Smooth muscle cell (in vitro differentiated cells): ENCODE measurements at regions not wholly inside any gene's neighbourhood (a gene's known extent, or its start where the extent isn't known, plus 50 kb on each side); places are given as distances from the start of the nearest gene placed in this dataset.

Source experiments
- DNase-seq: peaks from one replicate; lab custom pipeline; 2025; ENCODE audit not compliant: unreplicated experiment; lab: John Stamatoyannopoulos, UW
- H2AFZ ChIP-seq: fragments of 200-600 bp; sonication (generic); 2 replicates; pipeline ENCODE4 v1.6.0; 2016; ENCODE audit warnings: antibody characterized with exemption, low read depth, mild to moderate bottlenecking
- H3F3A ChIP-seq: fragments of 200-600 bp; sonication (generic); 2 replicates; pipeline ENCODE4 v1.6.0; 2017; ENCODE audit warnings: antibody characterized with exemption, low read depth
- H3K27ac ChIP-seq: fragments of 200-600 bp; sonication (generic); 2 replicates; pipeline ENCODE4 v1.5.1; 2016; ENCODE audit warnings: low read depth, mild to moderate bottlenecking
- H3K27me3 ChIP-seq: fragments of 200-600 bp; sonication (generic); 2 replicates; pipeline ENCODE4 v1.6.1; 2016; ENCODE audit warnings: low read depth, mild to moderate bottlenecking
- H3K36me3 ChIP-seq: fragments of 200-600 bp; sonication (generic); 2 replicates; pipeline ENCODE4 v1.5.1; 2016; ENCODE audit warnings: low read depth
- H3K4me1 ChIP-seq: fragments of 200-600 bp; sonication (generic); 2 replicates; pipeline ENCODE4 v1.5.1; 2016; ENCODE audit warnings: low read depth
- H3K4me2 ChIP-seq: fragments of 200-600 bp; sonication (generic); 2 replicates; pipeline ENCODE4 v1.6.0; 2016; ENCODE audit warnings: mild to moderate bottlenecking
- H3K4me3 ChIP-seq: fragments of 200-600 bp; sonication (generic); 2 replicates; pipeline ENCODE4 v1.5.1; 2016; ENCODE audit warnings: mild to moderate bottlenecking
- H3K79me2 ChIP-seq: fragments of 200-600 bp; sonication (generic); 2 replicates; pipeline ENCODE4 v1.6.0; 2016; ENCODE audit warnings: low read depth, mild to moderate bottlenecking
- H3K9ac ChIP-seq: fragments of 200-600 bp; sonication (generic); 2 replicates; pipeline ENCODE4 v1.6.0; 2016; ENCODE audit warnings: low read depth
- H3K9me3 ChIP-seq: fragments of 200-600 bp; sonication (generic); replicated peaks from 2 replicates; pipeline ENCODE4 v1.5.1; 2016; ENCODE audit warnings: low read depth
- H4K20me1 ChIP-seq: fragments of 200-600 bp; sonication (generic); 2 replicates; pipeline ENCODE4 v1.6.0; 2016; ENCODE audit warnings: low read depth
- WGBS: methylation state at CpG from one replicate; pipeline ENCODE4 v1.1.7; 2016; ENCODE audit warnings: low lambda C conversion rate; 5-methylcytosine and 5-hydroxymethylcytosine counted together
- TF ChIP-seq, protein P1 (sequence below): fragments of 200-600 bp; sonication (generic); IDR thresholded peaks from 2 replicates; pipeline ENCODE4 v1.5.1; 2017; ENCODE audit warnings: borderline replicate concordance, mild to moderate bottlenecking, antibody characterized with exemption; ENCODE audit not compliant: insufficient read depth, poor library complexity, severe bottlenecking

DNA sequence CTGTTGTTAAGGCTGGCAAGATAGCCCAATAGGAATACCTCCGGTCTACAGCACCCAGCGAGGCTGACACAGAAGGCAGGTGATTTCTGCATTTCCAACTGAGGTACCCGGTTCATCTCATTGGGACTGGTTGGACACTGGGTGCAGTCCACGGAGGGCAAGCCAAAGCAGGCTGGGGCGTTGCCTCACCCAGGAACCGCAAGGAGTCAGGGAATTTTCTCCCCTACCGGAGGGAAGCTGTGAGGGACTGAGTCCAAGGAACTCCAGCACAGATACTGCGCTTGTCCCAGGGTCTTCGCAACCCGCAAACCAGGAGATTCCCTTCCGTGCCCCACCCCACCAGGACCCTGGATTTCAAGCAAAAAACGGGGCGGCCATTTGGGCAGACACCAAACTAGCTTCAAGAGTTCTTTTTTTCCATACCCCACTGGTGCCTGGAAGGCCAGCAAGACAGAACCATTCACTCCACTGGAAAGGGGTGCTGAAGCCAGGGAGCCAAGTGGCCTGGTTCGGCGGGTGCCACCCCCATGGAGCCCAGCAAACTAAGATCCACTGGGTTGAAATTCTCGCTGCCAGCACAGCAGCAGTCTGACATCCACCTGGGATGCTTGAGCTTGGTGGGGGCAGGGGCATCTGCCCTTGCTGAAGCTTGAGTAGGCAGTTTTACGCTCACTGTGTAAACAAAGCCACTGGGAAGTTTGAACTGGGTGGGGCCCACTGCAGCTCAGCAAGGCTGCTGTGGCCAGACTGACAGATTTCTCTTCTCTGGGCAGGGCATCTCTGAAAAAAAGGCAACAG, 647.2 kb downstream of the BNC2 start:
- H2AFZ ChIP-seq = no peak overlapping the region
- no peaks in the 10 kb centered on the region for H3K36me3 ChIP-seq
- H4K20me1 ChIP-seq = no peaks in the 10 kb centered on the region
- no peaks in the 10 kb centered on the region for H3K9me3 ChIP-seq
- TF ChIP-seq, protein P1, sequence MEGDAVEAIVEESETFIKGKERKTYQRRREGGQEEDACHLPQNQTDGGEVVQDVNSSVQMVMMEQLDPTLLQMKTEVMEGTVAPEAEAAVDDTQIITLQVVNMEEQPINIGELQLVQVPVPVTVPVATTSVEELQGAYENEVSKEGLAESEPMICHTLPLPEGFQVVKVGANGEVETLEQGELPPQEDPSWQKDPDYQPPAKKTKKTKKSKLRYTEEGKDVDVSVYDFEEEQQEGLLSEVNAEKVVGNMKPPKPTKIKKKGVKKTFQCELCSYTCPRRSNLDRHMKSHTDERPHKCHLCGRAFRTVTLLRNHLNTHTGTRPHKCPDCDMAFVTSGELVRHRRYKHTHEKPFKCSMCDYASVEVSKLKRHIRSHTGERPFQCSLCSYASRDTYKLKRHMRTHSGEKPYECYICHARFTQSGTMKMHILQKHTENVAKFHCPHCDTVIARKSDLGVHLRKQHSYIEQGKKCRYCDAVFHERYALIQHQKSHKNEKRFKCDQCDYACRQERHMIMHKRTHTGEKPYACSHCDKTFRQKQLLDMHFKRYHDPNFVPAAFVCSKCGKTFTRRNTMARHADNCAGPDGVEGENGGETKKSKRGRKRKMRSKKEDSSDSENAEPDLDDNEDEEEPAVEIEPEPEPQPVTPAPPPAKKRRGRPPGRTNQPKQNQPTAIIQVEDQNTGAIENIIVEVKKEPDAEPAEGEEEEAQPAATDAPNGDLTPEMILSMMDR = no peak
- no peak overlapping the region for H3K9ac ChIP-seq
- no peak for DNase-seq
- no peak overlapping the region for H3K4me3 ChIP-seq
- 93% methylated on average over 17 of the region's 17 CpGs for WGBS
- no peaks in the 10 kb centered on the region for H3K79me2 ChIP-seq
- H3F3A ChIP-seq = no peaks in the 10 kb centered on the region
- no peak overlapping the region for H3K27ac ChIP-seq
- no peaks in the 10 kb centered on the region for H3K4me1 ChIP-seq
- H3K4me2 ChIP-seq = no peak overlapping the region
- no peaks in the 10 kb centered on the region for H3K27me3 ChIP-seq

DNA sequence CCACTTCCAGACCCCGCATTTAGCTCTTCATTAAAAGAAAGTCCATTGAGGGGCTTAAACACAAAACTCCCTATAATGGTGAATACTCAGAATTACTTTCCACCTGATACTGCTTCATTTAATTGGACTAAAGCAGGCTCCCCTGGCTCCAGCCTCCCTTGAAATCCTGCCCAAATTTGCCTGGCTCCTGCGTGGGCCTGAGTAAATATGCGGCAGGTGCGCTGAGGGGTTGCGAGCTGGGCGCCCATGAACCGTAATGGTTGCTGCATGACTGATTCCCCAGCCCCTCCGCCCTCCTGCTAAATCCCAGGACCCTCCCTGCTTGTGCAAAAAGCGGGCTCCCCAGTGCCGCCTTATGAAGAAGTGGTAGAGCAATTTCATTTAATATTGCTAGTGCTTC, 639.7 kb downstream of the BNC2 start:
- H3F3A ChIP-seq = no peaks in the 10 kb centered on the region

DNA sequence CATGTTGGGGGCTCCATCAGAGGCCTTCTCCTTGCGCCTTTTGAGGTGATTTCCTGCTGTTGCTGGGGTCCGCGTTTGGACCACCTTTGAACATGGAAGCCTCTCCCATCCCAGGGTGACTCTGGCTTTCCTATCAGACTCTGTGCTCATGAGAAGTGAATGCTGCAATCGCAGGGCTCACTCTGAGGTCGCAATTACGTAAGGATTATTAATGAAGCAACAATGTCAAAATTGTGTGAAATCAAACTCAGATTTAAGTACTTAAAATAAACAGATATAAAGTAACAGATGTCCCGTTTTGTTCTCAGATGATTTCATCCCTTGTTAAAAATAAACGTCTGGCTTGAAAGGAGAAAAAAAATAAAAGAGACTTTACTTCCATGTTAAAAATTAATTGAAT, 634.2 kb downstream of the BNC2 start:
- Histone ChIP-seq H3K79me2 (no peaks in the 10 kb centered on the region), H4K20me1 (no peaks in the 10 kb centered on the region), H3K4me2 (peak overlapping the region; percentile 23), H3K27me3 (no peaks in the 10 kb centered on the region), H3K36me3 (no peaks in the 10 kb centered on the region), H3K9ac (peak overlapping the region; percentile 13), H2AFZ (no peak overlapping the region), H3K27ac (peak overlapping the region; percentile 78), H3K4me3 (no peak overlapping the region), H3K9me3 (no peaks in the 10 kb centered on the region), H3F3A (no peaks in the 10 kb centered on the region), H3K4me1 (no peaks in the 10 kb centered on the region)
- TF ChIP-seq, protein P1 = no peak
- 56% methylated on average over 8 of the region's 8 CpGs for WGBS
- DNase-seq = no peak

More for the DNA sequence above, 639.7 kb downstream of the BNC2 start:
- TF ChIP-seq, protein P1 = no peak
- H4K20me1 ChIP-seq = no peaks in the 10 kb centered on the region
- no peaks in the 10 kb centered on the region for H3K79me2 ChIP-seq
- no peak overlapping the region for H2AFZ ChIP-seq
- DNase-seq = no peak
- no peak overlapping the region for H3K9ac ChIP-seq
- H3K9me3 ChIP-seq = no peaks in the 10 kb centered on the region
- H3K4me1 ChIP-seq = no peaks in the 10 kb centered on the region
- H3K4me2 ChIP-seq = no peak overlapping the region
- 96% methylated on average over 10 of the region's 10 CpGs for WGBS
- H3K36me3 ChIP-seq = no peaks in the 10 kb centered on the region
- no peak overlapping the region for H3K4me3 ChIP-seq
- no peak overlapping the region for H3K27ac ChIP-seq
- H3K27me3 ChIP-seq = no peaks in the 10 kb centered on the region

DNA sequence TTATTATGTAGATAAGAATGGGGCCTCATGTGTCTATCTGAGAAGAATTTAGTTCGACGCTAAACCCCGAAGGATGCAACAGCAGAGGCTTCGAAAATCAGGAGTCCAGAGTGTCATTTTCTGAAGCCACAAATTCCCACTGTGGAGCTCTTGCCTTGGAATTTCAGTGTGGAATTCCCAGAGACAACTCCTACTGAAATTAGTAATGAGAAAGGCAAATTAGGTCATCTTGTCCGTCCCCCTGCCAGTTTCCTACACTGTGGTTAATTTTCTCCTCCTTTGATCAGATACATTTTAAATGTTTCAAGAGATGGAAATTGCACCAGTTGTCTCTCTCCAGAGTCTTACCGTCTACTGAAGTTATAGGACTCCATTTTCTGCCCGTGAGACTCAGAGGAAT, 633.6 kb downstream of the BNC2 start:
- no peaks in the 10 kb centered on the region for H3K9me3 ChIP-seq
- no peaks in the 10 kb centered on the region for H3F3A ChIP-seq
- no peak for DNase-seq
- H3K79me2 ChIP-seq = no peaks in the 10 kb centered on the region
- no peak overlapping the region for H3K4me3 ChIP-seq
- H2AFZ ChIP-seq = no peak overlapping the region
- 39% methylated on average over 7 of the region's 7 CpGs for WGBS
- peak overlapping the region; percentile 78 for H3K27ac ChIP-seq
- TF ChIP-seq, protein P1 = no peak
- peaks cover under 1% of the 10 kb centered on the region for H3K4me1 ChIP-seq
- peak overlapping the region; percentile 23 for H3K4me2 ChIP-seq
- no peaks in the 10 kb centered on the region for H3K36me3 ChIP-seq
- no peaks in the 10 kb centered on the region for H4K20me1 ChIP-seq
- H3K27me3 ChIP-seq = no peaks in the 10 kb centered on the region
- H3K9ac ChIP-seq = peak overlapping the region; percentile 13
